Panc1 (cell line): ENCODE measurements at regions not wholly inside any gene's neighbourhood (a gene's known extent, or its start where the extent isn't known, plus 50 kb on each side); places are given as distances from the start of the nearest gene placed in this dataset.
"Not testable (repeated sequence)": the region's sequence is repeated elsewhere in the genome, so short reads cannot be mapped to it uniquely, and the experiment has no call there.

Experiments used
- ATAC-seq: fragments of 200-7000 bp; cut with Tn5 transposase; 2 replicates; pipeline ENCODE4 v1.9.1; 2020; ENCODE audit warnings: mild to moderate bottlenecking, moderate library complexity
- BruUV-seq: library from RNA; stranded (reverse); fragments of 400-500 nt; replicated peaks from 2 replicates; lab custom pipeline; 2021; lab: Mats Ljungman, UMichigan
- CTCF ChIA-PET: fragments of 300-600 bp; sonication (Branson Sonifier 250); formaldehyde crosslinking; loops from one replicate; lab custom pipeline; 2022; ENCODE audit warnings: antibody characterized with exemption; lab: Charles Lee
- POLR2A ChIA-PET: fragments of 300-600 bp; sonication (Branson Sonifier 250); formaldehyde crosslinking; loops from one replicate; lab custom pipeline; 2022; ENCODE audit warnings: antibody characterized with exemption; lab: Charles Lee
- DNase-seq: peaks from one replicate; pipeline ENCODE4 v3.0.0-alpha.2; 2010; ENCODE audit warnings: low read depth, low spot score
- H3K27ac ChIP-seq: 2 replicates; pipeline ENCODE4 v1.5.1; 2011; ENCODE audit warnings: mild to moderate bottlenecking, low read length, inconsistent platforms
- H3K27me3 ChIP-seq: fragments of 200-500 bp; sonication (Bioruptor generic); 2 replicates; pipeline ENCODE4 v1.6.0; 2014; ENCODE audit warnings: low read length, inconsistent platforms; ENCODE audit not compliant: control insufficient read depth, insufficient read depth
- H3K36me3 ChIP-seq: fragments of 200-500 bp; sonication (Bioruptor generic); 2 replicates; pipeline ENCODE4 v1.5.1; 2014; ENCODE audit warnings: inconsistent platforms, mild to moderate bottlenecking, low read length, moderate library complexity; ENCODE audit not compliant: control insufficient read depth, insufficient read depth
- H3K4me1 ChIP-seq: 2 replicates; pipeline ENCODE4 v1.5.1; 2011; ENCODE audit warnings: inconsistent platforms, mild to moderate bottlenecking, low read length, moderate library complexity; ENCODE audit not compliant: control insufficient read depth, insufficient read depth
- H3K4me3 ChIP-seq, 2 experiments: 2 replicates each; pipeline ENCODE4 v1.5.1; 2011 to 2012; ENCODE audit warnings: low read depth in 2 of 2, low read length in 2 of 2, mild to moderate bottlenecking in 2 of 2, inconsistent platforms in 1 of 2, moderate library complexity in 1 of 2
- H3K9me3 ChIP-seq: fragments of 200-500 bp; sonication (Bioruptor generic); 2 replicates; pipeline ENCODE4 v1.5.1; 2014; ENCODE audit warnings: low read depth, mild to moderate bottlenecking, inconsistent platforms, low read length, moderate library complexity; ENCODE audit not compliant: control insufficient read depth, insufficient read depth
- CTCF ChIP-seq: fragments of 450-650 bp; IDR thresholded peaks from 2 replicates; pipeline ENCODE4 v1.5.1; 2017; ENCODE audit warnings: mild to moderate bottlenecking
- SIN3A ChIP-seq: IDR thresholded peaks from 2 replicates; pipeline ENCODE4 v1.6.1; 2012; ENCODE audit warnings: low read depth, mild to moderate bottlenecking, low read length, moderate library complexity, borderline replicate concordance; ENCODE audit not compliant: insufficient read depth
- TCF7L2 ChIP-seq: IDR thresholded peaks from 2 replicates; pipeline ENCODE4 v1.6.1; 2011; ENCODE audit warnings: mild to moderate bottlenecking, low read depth, low read length, inconsistent platforms
- in situ Hi-C: cut with HindIII; loops from 2 replicates; pipeline ENCODE4 v1.10.0; 2016; ENCODE audit warnings: low sequenced_read_pairs, low pct_unique_long_range_greater_than_20kb
- intact Hi-C: fragments of 100-400 bp; cut with micrococcal nuclease; formaldehyde crosslinking; loops from one replicate; pipeline ENCODE4 v1.10.0; 2022; ENCODE audit not compliant: unreplicated experiment
- TF ChIP-seq, protein P1 (sequence below), 2 experiments: IDR thresholded peaks; 2 replicates each; pipeline ENCODE4 v1.6.1; 2011 to 2012; ENCODE audit warnings: low read depth in 2 of 2, control low read depth in 1 of 2, low read length in 1 of 2, mild to moderate bottlenecking in 1 of 2, moderate library complexity in 1 of 2; ENCODE audit not compliant: insufficient read depth in 1 of 2

DNA sequence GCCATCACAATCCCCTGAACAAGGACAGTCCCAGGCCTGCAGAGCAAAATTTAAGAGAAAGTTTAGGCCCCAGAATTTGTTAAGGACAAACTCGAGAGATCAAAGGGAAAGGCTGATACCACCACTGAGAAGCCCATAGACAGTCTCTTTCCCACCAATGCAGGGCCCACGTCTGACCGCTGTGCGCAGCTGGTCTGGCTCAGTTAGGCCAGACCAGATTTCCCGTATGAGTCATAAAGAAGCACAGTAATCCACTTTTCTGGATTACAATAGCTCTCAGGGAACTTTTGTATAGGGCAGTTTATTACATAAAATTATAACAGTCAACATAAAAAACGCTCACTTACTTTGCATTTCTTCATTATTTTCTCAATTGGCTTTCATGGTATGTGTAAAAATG lies 259.5 kb downstream of the RCHY1 start:
- BruUV-seq: no TSS peak
- no peak for TF ChIP-seq CTCF
- no peak for TF ChIP-seq TCF7L2
- POLR2A ChIA-PET: no interaction called here
- no peaks in the 10 kb centered on the region for H3K27me3 ChIP-seq
- CTCF ChIA-PET: no interaction called here
- no peaks in the 10 kb centered on the region for H3K36me3 ChIP-seq
- H3K4me3 ChIP-seq: no peak overlapping the region
- intact Hi-C loops: no loop called here
- H3K9me3 ChIP-seq: no peaks in the 10 kb centered on the region
- in situ Hi-C loops: no loop called here
- no peaks in the 10 kb centered on the region for H3K4me1 ChIP-seq
- DNase-seq: no peak
- no peak for ATAC-seq
- no peak overlapping the region for H3K27ac ChIP-seq

DNA sequence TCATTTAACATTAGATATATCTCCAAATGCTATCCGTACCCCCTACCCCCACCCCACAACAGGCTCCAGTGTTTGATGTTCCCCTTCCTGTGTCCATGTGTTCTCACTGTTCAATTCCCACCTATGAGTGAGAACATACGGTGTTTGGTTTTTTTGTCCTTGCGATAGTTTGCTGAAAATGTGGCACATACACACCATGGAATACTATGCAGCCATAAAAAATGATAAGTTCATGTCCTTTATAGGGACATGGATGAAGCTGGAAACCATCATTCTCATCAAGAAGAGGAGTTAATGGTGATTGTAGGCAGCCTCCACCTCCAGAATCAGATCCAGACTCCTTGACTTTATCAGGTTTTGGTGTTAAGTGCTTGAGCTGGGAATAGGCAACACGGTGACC lies 261.1 kb downstream of the RCHY1 start:
- intact Hi-C loops, POLR2A ChIA-PET, H3K27ac ChIP-seq, in situ Hi-C loops, H3K4me1 ChIP-seq, H3K36me3 ChIP-seq, BruUV-seq, H3K27me3 ChIP-seq, CTCF ChIA-PET, H3K9me3 ChIP-seq, H3K4me3 ChIP-seq, ATAC-seq, DNase-seq: not testable (repeated sequence)

GRCh38 chr4:75251547-75251946 lies 262.7 kb downstream of the RCHY1 start:
- TF ChIP-seq, protein P1, sequence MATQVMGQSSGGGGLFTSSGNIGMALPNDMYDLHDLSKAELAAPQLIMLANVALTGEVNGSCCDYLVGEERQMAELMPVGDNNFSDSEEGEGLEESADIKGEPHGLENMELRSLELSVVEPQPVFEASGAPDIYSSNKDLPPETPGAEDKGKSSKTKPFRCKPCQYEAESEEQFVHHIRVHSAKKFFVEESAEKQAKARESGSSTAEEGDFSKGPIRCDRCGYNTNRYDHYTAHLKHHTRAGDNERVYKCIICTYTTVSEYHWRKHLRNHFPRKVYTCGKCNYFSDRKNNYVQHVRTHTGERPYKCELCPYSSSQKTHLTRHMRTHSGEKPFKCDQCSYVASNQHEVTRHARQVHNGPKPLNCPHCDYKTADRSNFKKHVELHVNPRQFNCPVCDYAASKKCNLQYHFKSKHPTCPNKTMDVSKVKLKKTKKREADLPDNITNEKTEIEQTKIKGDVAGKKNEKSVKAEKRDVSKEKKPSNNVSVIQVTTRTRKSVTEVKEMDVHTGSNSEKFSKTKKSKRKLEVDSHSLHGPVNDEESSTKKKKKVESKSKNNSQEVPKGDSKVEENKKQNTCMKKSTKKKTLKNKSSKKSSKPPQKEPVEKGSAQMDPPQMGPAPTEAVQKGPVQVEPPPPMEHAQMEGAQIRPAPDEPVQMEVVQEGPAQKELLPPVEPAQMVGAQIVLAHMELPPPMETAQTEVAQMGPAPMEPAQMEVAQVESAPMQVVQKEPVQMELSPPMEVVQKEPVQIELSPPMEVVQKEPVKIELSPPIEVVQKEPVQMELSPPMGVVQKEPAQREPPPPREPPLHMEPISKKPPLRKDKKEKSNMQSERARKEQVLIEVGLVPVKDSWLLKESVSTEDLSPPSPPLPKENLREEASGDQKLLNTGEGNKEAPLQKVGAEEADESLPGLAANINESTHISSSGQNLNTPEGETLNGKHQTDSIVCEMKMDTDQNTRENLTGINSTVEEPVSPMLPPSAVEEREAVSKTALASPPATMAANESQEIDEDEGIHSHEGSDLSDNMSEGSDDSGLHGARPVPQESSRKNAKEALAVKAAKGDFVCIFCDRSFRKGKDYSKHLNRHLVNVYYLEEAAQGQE (IDR thresholded peaks at IDR 0.05; ENCODE audit: insufficient read depth in 1 of 2, low read depth in 2 of 2, low read length in 1 of 2): no peak
- no peak for TF ChIP-seq TCF7L2
- TF ChIP-seq SIN3A: no peak
- ATAC-seq (no peak), DNase-seq (no peak)
- no peaks in the 10 kb centered on the region for H3K9me3 ChIP-seq
- H3K27me3 ChIP-seq: no peaks in the 10 kb centered on the region
- H3K4me3 ChIP-seq: no peak overlapping the region
- no peaks in the 10 kb centered on the region for H3K36me3 ChIP-seq
- no peaks in the 10 kb centered on the region for H3K4me1 ChIP-seq
- BruUV-seq: no TSS peak
- ChIA-PET POLR2A (no interaction called here), CTCF (no interaction called here)
- intact Hi-C loops (no loop called here), in situ Hi-C loops (no loop called here)
- no peak overlapping the region for H3K27ac ChIP-seq
